Inflammatory macrophage (primary cell): ENCODE measurements at regions not wholly inside any gene's neighbourhood (a gene's known extent, or its start where the extent isn't known, plus 50 kb on each side); places are given as distances from the start of the nearest gene placed in this dataset.
"Not testable (repeated sequence)": the region's sequence is repeated elsewhere in the genome, so short reads cannot be mapped to it uniquely, and the experiment has no call there.

Experiments used
- DNase-seq, 2 donors: peaks; one replicate each; pipeline ENCODE4 v3.0.0-alpha.2; 2020 to 2022

DNA sequence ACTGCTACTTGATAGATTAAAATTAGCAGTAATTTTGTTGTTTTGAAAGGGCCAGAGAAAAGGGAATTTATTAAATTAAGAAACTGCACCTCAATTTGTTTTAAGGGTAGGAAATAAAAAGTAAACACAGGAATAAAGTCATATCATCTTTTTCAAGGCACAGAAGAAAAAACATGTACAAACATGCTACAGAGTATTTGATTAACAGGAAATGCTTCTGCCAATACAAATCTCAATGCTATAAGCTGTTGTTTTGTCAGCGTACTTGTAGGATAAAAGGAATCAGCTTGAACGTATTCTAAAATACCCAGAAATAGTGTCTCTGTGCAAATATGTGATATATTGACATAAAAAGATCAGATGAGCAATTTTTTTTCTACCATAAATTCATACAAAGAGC is 474.0 kb upstream of the MGAT4C start:
- DNase-seq: no peak

DNA sequence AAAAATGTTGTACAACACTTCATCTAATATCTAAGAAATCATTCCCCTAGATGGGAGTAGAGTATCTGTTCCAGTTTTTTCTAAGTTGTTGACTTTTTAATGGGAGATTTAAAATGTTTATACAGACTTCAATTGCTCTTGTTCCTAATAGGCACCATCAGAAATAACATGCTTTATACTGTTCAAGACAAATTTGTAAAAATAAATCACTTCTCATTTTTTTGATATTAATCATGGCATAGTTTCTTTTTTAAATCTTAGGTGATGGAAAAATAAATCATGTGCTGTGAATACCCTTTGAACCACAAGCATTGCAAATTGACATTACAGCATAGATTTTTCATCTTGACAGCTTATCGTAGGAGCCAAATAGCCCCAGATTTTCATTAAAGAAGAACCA is 473.5 kb upstream of the MGAT4C start:
- no peak for DNase-seq

DNA sequence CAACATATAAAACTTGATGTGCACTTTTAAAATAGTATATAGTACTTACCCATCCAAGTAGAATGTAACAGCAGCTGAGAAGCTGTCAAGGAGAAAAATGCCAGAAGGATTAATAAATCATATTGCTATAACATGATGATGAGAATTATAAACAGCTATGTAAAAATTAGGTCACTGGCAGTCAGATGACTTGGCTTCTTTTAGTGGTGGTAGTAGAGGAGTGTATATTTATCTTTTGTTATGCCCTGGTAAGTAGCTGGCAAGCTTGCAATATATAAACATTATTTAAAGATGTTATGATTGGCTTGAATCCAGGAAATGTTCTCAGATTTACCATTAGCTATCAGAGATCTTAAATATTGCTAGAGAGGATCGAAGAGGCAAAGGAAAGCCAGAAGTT is 471.0 kb upstream of the MGAT4C start:
- no peak for DNase-seq

DNA sequence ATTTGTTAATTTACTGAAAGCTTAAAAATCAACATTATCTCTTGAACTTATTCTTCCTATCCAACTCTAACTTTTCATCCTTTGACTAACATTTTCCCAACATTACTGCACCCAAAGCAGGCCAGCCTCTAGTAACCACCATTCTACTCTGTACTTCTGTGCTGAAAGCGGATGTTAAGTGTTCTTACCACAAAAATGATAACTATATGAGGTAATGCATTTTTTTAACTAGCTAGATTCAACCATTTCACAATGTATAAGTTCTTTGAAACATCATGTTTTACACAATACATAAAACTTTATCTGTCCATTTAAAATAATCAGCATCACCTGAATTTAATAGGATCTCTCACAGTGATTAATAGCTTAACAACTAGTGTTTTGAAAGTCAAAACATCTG is 468.5 kb upstream of the MGAT4C start:
- DNase-seq: no peak

DNA sequence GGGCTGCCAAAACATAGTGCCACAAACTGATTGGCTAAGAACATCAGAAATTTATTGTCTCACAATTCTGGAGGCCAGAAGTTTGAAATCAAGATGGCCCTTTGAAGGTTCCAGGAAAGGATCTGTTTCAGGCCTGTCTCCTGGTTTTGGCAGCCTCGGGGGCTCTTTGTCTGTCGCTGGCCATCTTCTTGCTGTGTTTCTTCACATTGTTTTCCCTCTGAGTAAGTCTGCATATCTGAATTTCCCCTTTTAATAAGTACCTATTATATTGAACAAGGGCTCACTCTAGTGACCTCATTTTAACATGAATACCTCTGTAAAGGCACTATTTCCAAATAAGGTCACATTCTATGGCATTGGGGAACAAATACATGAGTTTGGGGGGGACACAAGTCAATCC is 467.1 kb upstream of the MGAT4C start:
- DNase-seq: no peak

DNA sequence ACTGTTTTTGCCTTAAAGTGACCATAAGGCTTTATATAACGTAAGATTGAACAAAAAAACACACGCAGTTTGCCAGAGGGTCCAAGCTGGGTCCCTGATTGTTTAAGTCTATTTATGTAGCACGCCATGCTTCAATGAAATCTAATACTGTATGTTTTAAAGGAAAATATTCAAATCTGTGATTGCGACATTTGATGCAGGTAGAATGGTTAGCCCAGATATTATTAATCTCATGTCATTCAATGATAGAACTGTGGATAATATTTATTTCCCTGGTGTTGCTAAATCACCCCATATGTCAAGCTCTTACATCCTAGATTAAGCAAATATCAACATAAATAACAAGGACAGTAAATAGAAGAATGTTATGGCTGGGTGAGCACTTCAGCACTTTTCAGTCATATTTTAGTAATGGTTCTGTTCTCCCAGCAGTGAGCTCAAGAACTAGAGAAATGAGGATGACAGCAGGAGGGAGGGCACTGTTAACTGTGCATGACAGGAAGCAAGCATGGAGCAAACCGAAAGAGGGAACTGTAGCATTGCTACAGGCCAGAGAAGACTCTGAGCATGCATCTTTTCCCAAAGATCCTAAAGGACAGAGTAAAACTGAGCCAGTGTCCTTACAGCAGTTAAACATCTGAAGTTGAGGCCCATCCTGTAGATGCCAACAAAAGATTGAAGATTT is 465.7 kb upstream of the MGAT4C start:
- no peak for DNase-seq

DNA sequence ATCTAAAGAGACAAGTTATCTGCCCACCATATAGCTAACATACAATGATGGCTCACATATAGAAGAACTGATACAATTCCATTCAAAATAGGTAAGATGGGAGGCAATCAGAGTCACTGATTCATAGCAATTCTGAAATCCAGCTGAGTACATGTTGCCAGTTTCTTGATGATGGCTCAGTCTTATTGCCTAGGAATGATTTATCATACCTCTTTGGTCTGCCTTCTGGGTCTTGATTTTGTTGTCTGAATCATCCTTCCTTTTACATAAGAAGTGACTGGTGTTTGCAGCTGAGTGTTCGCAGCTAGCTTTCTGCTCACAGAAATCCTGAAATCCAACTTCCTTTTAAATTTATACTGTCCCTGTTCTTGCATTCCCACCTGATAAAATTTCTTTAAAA is 463.2 kb upstream of the MGAT4C start:
- no peak for DNase-seq

DNA sequence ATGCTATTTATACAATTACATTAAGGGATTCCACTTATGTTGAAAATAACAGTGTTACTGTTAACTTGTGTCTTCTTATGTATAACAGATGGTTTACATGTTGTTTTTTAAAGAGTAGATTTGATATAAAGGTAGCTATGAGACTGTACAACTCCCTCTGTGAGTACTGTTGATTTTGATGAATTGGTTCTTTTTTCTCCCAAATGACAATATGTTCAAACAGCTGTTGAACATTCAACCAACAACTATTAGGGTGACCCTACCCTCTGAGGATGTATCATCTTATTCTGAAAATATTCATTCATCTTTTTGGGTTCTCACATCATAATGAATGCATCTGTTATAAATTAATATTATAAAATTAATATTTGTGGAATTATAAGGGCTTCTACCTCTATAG is 456.9 kb upstream of the MGAT4C start:
- no peak for DNase-seq

DNA sequence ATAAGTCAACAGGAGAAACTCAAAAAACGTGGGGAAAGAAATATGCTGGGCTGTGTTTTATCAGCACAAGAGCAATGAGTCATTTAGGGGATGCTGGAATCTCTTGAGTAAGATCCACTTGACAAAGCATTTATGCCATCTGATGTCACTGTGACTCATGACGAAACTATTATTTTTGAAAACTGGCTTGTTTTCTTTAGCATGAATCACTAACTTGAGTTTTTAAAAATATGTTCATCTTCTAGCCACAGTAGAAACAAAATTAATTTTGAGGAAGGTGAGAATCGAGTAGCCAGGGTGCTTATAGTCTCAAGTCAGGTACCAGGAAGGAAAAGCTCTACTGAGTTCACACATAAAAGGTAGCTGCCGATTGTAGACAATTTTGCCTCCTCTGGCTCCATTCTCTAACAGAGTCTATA is 456.2 kb upstream of the MGAT4C start:
- peak in 1 of 2 donors; percentile 3 for DNase-seq

DNA sequence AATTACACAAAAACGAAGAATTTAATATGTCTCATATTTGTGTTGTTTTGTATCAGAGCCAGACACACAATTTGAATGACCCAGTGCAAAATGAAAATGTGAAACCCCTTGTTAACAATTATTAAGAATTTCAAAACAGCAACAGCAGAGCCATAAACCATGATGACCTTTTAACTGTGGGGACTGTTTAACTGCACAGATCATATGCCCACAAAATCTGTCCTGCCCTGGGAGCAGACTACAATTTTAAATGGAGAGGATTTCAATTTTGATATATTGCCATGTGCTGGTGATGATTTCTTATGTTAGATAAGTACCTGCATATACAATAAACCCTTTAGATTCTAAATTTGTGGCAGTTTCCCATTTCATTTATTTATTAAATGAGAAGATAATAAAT is 455.5 kb upstream of the MGAT4C start:
- DNase-seq: no peak

DNA sequence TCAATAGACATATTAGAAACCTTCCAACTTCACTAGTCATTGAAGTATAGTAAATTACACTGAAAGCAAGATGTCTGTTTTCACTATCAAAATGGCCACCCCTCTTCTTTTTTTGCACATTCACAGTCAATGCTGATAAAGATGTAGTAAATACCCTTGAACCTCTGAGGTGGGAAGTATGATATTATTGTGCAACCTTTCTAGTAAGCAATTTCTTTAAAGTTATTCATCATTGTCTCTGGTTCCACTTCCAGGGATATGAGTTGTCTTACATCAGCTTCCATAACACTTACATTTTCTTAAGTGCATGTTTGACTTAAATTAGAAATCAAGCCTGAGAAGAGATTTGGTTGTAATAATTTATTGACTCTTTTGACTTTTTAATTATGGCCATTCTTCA is 453.9 kb upstream of the MGAT4C start:
- no peak for DNase-seq

DNA sequence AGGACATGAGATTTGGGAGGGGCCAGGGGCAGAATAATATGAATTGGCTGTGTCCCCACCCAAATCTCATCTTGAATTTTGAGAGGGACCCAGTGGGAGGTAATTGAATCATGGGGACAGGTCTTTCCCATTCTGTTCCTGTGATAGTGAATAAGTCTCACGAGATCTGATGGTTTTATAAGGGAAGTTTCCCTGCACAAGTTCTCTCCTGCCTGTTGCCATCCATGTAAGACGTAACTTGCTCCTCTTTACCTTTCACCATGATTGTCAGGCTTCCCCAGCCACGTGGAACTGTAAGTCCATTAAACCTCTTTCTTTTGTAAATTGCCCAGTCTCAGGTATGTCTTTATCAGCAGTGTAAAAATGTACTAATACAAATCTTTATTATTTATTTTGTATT is 452.8 kb upstream of the MGAT4C start:
- not testable (repeated sequence) for DNase-seq

DNA sequence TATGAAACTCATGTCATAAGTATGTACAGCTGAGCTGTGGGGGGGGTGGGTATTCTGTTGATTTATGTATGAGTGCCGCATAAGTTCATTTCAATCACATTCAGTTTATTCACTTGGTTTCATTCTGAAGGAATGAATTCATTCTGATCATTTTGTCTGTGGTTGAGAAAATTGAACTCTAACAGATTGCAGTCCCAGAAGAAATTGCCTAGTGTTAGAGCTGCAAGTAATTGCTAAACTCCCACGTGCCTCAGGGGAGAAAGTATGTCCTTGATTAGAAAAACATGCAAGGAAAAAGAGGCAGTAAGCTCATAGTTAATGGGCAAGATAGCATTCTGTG is 442.4 kb upstream of the MGAT4C start:
- no peak for DNase-seq

DNA sequence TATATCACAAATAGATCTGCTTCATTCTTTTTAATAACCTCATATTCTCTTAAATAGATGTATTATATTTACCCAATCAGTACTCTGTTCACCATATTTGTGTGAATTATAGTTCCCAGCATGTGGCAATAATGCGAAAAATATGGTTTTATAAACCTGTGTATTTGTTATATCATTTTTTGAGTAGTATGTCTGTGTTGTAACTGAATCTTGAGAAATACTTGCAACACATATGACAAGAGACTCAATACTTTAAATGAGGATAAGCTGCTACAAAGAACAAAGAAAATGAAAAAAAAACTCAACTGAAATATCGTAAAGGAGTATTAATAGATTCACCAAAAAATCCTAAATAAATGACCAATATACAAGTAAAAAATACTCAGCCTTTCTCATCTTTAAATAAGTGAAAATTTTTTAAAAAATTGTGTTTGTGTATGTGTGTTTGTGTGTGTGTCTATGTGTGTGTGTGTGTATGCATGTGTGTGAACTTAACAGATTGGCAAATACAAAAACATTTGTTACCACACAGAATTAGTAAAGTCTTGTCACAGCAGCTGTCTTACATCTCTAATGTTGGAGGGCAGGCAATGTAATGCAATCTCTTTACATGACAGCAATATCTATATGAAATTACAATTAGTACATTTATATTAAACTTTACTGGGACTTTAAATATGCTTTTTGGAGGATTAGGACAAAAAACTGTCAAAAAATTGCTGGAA is 441.9 kb upstream of the MGAT4C start:
- DNase-seq: no peak

DNA sequence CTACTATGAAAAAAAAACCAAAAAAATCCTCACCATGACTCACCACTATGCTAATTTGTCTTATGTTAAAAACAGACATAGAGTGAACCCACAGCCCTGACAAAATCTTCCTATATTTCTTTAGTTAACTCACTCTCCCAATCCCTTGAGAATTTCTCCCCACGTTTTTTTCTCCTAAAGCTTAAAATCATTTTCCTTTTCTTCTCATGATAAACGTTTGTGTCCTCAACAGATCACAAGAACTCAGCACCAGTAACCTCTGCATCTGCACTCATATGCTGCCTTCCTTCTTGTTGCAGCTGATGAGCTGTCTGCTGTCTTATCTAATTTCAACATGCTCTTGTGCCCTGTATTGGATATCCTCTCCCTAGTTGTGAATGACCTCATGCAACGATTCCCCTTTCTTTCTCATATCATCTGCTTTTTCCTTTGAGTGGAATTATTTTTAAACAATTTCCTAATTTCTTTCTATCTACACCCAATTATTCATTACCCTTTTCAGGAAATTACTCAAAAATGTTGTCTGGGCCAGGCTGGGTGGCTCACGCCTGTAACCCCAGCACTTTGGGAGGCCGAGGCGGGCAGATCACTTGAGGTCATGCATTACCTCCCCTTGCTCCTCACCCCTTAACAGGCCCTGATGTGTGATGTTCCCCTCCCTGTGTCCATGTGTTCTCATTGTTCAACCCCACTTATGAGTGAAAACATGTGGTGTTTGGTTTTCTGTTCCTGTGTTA is 427.5 kb upstream of the MGAT4C start:
- DNase-seq: no peak

DNA sequence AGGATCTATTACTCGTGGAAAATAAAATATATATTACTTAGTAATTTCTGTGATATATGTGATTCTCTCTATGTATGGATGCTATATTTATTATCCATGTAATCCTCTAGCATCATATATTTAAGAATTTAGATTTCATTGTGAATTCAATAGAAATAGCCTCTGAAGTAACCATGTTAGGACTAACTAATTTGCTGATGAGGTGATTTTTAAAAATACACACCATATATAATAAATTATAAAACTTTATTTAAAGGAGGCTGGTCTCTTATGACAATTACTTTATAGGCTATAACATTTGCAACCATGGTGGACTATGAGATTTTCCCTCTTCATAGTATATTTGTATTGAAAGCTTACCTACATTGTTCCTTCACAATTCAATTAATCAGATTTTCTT is 424.9 kb upstream of the MGAT4C start:
- no peak for DNase-seq

DNA sequence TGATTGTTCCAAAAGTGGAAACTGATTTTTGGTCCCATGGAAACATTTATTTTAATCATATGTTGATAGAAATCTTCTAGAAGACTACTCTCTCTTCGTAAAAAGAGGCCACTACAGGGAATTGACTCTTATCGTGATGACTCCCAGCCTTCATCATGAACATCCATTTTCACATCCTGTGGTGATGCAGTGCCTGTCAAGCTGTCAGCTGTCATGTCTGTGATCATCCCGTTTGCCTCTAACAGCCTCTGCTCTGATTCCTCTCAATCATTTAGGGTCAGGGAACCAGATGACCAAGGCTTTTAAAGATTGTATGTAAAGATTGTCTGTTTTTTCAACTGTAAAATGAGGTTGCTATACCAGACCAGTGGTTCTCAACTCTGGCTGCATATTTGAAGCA is 419.0 kb upstream of the MGAT4C start:
- no peak for DNase-seq

DNA sequence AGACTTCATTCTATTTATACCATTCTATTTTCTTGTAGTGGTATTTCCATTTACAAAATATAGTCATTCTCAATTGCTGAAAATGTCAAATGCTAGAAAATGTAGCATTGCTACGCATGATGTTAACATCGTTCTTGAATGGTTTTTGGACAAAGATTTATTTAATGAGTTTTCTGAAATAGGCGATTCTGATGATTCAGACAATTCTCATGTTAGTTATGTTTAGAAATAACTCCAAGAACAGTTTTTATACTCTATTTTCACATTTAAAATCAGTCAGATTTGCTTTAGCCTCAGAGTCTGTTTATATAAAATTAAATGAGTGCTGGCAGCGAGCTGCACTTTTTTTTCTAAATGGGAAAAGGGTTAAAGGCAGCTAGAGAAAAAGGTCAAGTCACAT is 414.8 kb upstream of the MGAT4C start:
- no peak for DNase-seq

DNA sequence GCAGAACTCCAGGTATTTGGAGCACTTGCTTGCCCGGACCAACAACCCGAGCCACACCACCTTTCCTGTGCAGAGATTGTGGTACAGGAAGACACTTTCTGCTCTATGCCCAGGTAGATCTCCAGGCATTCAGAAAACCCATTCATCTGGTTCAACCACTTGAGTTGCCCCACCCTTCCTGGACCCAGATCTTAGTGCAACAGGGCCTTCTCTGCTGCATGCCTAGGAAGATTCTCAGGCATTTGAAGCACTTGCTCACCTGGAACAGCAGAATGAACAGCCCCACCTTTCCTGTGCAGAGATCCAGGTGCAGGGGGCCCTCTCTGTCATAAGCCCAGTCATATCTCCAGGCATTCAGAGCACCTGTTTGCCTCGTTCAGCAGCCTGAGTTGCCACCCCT is 412.8 kb upstream of the MGAT4C start:
- DNase-seq: no peak

DNA sequence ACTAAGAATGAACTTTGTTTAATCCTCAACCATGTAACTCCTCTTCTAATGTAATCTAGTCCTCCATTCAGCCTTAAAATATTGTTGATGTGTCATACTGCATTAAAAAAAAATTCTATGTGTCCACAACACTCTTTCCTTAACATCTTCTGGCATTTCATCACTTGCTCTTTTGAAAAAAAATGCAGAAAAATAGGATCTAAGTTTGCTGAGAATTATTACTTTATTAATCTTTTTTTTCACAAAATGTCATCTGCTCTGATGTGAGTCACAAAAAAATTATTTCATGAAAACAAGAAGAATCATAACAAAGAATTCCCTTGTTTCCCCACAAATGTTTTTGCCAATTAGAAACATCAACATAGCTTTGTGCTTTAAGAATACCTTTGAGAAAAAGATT is 410.1 kb upstream of the MGAT4C start:
- no peak for DNase-seq

DNA sequence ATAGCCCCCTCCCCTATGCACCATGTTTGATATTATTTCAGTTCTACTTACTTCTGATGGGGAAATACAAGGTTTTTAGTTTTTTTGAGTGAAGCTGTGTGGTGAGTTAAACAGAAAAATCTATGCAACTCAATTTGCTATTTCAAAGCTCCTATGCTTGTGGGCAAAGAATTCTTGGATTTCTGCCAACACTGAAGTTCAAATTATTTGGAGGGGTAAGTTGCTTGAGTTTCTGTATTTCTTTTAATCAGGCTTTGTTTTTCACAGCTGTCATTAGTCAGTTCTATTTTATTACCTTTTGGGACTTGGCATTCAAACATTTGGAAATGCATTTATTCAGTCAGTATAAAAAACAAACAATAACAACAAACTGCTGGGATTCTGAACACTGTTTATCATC is 407.5 kb upstream of the MGAT4C start:
- no peak for DNase-seq

DNA sequence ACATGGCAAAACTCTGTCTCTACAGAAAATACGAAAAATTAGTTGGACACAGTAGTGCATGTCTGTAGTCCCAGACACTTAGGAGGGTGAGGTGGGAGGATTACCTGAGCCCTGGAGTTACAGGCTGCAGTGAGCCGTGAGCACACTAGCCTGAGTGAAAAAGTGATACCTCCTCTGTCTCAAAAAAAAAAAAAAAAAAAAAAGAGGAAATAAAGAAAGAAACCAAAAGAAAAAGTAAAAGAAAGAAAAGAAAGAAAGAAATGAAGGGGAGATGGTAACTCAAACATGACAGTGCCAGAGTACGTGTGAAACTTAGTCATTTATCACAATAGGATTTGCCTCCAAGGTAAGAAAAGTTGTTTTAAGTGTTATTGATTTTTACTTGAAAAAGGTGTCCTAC is 407.0 kb upstream of the MGAT4C start:
- no peak for DNase-seq

DNA sequence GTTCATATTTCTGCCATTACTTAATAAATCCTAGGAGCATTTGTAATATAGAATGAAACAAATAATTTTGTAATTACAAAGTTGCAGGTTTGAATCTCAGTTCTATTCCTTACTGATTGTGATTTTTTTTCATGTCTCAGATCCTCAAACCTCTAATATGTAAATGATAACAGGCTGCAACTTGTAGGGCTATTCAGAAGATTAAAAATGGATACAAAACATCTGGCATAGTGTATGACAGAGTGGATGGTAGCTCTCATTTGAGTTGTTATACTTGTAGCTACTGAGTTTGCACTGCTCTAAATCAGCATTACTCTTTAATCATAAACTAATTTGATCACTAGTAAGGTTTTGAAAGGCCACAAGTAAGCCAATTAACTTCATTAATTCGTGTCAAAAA is 406.3 kb upstream of the MGAT4C start:
- no peak for DNase-seq

DNA sequence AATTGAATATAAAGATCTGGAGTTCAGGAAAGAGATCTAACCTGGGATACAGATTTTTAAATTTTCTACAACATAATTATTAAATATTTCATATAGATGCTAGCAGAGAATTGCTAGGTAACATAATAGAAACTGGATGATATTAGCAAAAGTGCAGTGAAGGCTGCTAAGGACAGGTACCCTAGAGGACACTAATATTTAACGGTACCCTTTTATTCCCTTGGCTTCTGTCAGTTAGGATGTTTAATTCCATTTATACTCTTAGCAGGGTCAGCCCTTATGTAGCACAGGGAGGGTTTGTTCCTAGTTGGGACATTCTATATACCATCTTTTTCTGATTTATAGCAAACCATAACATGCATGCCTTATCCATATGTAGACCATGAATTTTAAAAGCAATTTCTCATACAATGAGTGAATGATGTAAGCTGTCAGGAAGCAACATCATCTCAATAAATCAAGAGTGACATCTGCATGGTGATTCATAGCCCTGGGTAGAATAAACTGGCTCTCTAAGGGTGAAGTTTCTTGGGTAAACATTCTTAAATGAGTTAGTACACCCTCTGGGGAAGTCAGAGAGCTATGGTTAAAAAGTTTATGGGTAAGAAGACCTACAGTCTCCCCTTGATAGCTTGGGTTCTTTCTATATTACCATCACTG is 404.4 kb upstream of the MGAT4C start:
- DNase-seq: no peak
